ENCODE measurements at regions not wholly inside any gene's neighbourhood (a gene's known extent, or its start where the extent isn't known, plus 50 kb on each side); places are given as distances from the start of the nearest gene placed in this dataset.

- Histone ChIP-seq H3K4me3 (replicated peaks; ENCODE audit: insufficient read depth, low read length) (no peak overlapping the region), H3K27me3 (ENCODE audit: insufficient read depth, poor library complexity, severe bottlenecking) (no peaks in the 10 kb centered on the region), H3K27ac (replicated peaks) (no peak overlapping the region)
- no peak for DNase-seq (ENCODE audit: low read depth in 1 of 2, low spot score in 1 of 2)
- no peak for TF ChIP-seq REST (IDR thresholded peaks at IDR 0.05; ENCODE audit: insufficient replicate concordance, low read depth)
- TF ChIP-seq CTCF (IDR thresholded peaks at IDR 0.05; ENCODE audit: insufficient read depth, low read length), result no peak
- no peak for TF ChIP-seq SPI1 (IDR thresholded peaks at IDR 0.05; ENCODE audit: borderline replicate concordance, low read depth)
- TF ChIP-seq POLR2AphosphoS5 (IDR thresholded peaks at IDR 0.05; ENCODE audit: low read depth), result no peak
- no peak for TF ChIP-seq GABPA (IDR thresholded peaks at IDR 0.05; ENCODE audit: low read depth)
These were observed 232.6 kb downstream of the TBL1XR1 start for GRCh38 chr3:176964661-176965060.

- TF ChIP-seq CTCF (IDR thresholded peaks at IDR 0.05; ENCODE audit: insufficient read depth, low read length), result no peak
- no peak for TF ChIP-seq REST (IDR thresholded peaks at IDR 0.05; ENCODE audit: insufficient replicate concordance, low read depth)
- no peak for TF ChIP-seq GABPA (IDR thresholded peaks at IDR 0.05; ENCODE audit: low read depth)
- no peak for TF ChIP-seq POLR2AphosphoS5 (IDR thresholded peaks at IDR 0.05; ENCODE audit: low read depth)
- TF ChIP-seq SPI1 (IDR thresholded peaks at IDR 0.05; ENCODE audit: borderline replicate concordance, low read depth), result no peak
- no peak for DNase-seq (ENCODE audit: low read depth in 1 of 2, low spot score in 1 of 2)
- no peak overlapping the region for H3K27ac ChIP-seq (replicated peaks)
- no peaks in the 10 kb centered on the region for H3K27me3 ChIP-seq (ENCODE audit: insufficient read depth, poor library complexity, severe bottlenecking)
- H3K4me3 ChIP-seq (replicated peaks; ENCODE audit: insufficient read depth, low read length), result no peak overlapping the region
These were observed 235.4 kb downstream of the TBL1XR1 start for GRCh38 chr3:176961916-176962315.

- DNase-seq (ENCODE audit: low read depth in 1 of 2, low spot score in 1 of 2), result no peak
- Histone ChIP-seq H3K27ac (replicated peaks) (no peak overlapping the region), H3K27me3 (ENCODE audit: insufficient read depth, poor library complexity, severe bottlenecking) (no peaks in the 10 kb centered on the region), H3K4me3 (replicated peaks; ENCODE audit: insufficient read depth, low read length) (no peak overlapping the region)
- no peak for TF ChIP-seq CTCF (IDR thresholded peaks at IDR 0.05; ENCODE audit: insufficient read depth, low read length)
These were observed 237.4 kb downstream of the TBL1XR1 start for GRCh38 chr3:176959867-176960266.

GRCh38 chr3:176958560-176958959, 238.7 kb downstream of the TBL1XR1 start:
- no peak overlapping the region for H3K27ac ChIP-seq (replicated peaks)
- no peak for DNase-seq (ENCODE audit: low read depth in 1 of 2, low spot score in 1 of 2)
- TF ChIP-seq CTCF (IDR thresholded peaks at IDR 0.05; ENCODE audit: insufficient read depth, low read length) (no peak), GABPA (IDR thresholded peaks at IDR 0.05; ENCODE audit: low read depth) (no peak), POLR2AphosphoS5 (IDR thresholded peaks at IDR 0.05; ENCODE audit: low read depth) (no peak), SPI1 (IDR thresholded peaks at IDR 0.05; ENCODE audit: borderline replicate concordance, low read depth) (no peak), REST (IDR thresholded peaks at IDR 0.05; ENCODE audit: insufficient replicate concordance, low read depth) (no peak)

More at GRCh38 chr3:176958560-176958959, 238.7 kb downstream of the TBL1XR1 start:
- H3K4me3 ChIP-seq (replicated peaks; ENCODE audit: insufficient read depth, low read length), result no peak overlapping the region
- H3K27me3 ChIP-seq (ENCODE audit: insufficient read depth, poor library complexity, severe bottlenecking), result no peaks in the 10 kb centered on the region
